ENCODE measurements at regions not wholly inside any gene's neighbourhood (a gene's known extent, or its start where the extent isn't known, plus 50 kb on each side); places are given as distances from the start of the nearest gene placed in this dataset.

DNA sequence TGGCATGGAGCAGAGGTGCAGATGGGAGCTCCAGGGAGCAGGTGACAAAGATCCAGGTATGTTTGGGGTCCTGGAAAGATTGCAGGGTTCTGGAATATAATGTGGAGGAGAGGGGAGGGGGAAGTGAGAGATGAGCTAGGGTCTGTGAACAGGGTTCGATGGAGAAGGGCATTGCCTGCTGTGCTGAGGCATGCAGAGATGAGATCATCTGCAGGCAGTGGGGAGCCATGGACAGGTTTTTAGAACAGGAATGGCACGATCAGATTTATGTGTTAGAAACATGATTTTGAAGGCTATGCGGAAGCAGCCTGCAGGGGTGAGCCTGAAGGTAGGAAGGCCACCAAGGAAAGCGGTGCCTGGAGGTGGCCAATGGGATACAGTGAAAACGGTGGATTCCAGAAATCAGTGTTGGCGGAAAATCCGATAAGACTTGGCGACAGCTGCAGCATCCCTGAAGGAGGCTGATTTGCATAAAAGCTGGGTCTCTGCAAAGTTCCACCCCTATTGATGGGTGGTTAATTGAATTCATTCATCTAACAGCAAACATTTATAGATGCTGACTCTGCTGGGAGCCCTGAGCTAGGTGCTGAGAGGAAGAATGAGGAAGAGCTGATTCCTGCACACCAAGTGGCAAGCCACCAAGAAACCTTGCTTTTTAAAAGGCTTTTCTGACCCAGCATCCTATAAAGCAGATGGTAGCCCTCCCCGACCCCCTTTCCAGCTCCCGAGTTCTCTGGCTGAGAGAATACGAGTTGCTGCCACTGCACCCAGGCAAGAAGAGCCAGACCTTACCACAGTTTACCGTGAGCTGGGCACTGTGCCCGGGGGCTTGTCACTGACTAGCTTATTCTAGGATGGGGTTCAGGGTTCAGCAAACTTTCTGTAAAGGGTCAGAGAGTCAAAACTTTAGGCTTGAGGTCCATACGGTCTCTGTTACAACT is 139.2 kb upstream of the SMIM23 start:
- Histone ChIP-seq H3K27ac (no peak overlapping the region), H3K27me3 (no peaks in the 10 kb centered on the region), H3K36me3 (no peaks in the 10 kb centered on the region), H3K4me1 (no peaks in the 10 kb centered on the region), H3K4me3 (no peak overlapping the region), H3K9me3 (no peaks in the 10 kb centered on the region)
- DNase-seq (no peak), ATAC-seq (no peak)
- intact Hi-C loops (cut with DNase I; ENCODE audit: low total_unique reads): no loop called here
- no peak for TF ChIP-seq POLR2A (IDR thresholded peaks at IDR 0.05)
- TF ChIP-seq, protein P1, sequence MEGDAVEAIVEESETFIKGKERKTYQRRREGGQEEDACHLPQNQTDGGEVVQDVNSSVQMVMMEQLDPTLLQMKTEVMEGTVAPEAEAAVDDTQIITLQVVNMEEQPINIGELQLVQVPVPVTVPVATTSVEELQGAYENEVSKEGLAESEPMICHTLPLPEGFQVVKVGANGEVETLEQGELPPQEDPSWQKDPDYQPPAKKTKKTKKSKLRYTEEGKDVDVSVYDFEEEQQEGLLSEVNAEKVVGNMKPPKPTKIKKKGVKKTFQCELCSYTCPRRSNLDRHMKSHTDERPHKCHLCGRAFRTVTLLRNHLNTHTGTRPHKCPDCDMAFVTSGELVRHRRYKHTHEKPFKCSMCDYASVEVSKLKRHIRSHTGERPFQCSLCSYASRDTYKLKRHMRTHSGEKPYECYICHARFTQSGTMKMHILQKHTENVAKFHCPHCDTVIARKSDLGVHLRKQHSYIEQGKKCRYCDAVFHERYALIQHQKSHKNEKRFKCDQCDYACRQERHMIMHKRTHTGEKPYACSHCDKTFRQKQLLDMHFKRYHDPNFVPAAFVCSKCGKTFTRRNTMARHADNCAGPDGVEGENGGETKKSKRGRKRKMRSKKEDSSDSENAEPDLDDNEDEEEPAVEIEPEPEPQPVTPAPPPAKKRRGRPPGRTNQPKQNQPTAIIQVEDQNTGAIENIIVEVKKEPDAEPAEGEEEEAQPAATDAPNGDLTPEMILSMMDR (IDR thresholded peaks at IDR 0.05 in 4 of 5, conservative IDR thresholded peaks at IDR 0.05 in 1 of 5): no peak
- in situ Hi-C loops (cut with MboI; ENCODE audit: low sequenced_read_pairs in 4 of 4): no loop called here

- H3K9me3 ChIP-seq: no peaks in the 10 kb centered on the region
- H3K27me3 ChIP-seq: no peaks in the 10 kb centered on the region
- DNase-seq (no peak), ATAC-seq (no peak)
- in situ Hi-C loops (cut with MboI; ENCODE audit: low sequenced_read_pairs in 4 of 4): no loop called here
- H3K36me3 ChIP-seq: no peaks in the 10 kb centered on the region
- intact Hi-C loops (cut with DNase I; ENCODE audit: low total_unique reads): no loop called here
- no peak overlapping the region for H3K4me3 ChIP-seq
- no peaks in the 10 kb centered on the region for H3K4me1 ChIP-seq
- no peak overlapping the region for H3K27ac ChIP-seq
- TF ChIP-seq POLR2A (IDR thresholded peaks at IDR 0.05): no peak
- TF ChIP-seq, protein P1 (IDR thresholded peaks at IDR 0.05 in 4 of 5, conservative IDR thresholded peaks at IDR 0.05 in 1 of 5): no peak
Observed at GRCh38 chr5:171647043-171647903, 138.3 kb upstream of the SMIM23 start.

GRCh38 chr5:171647904-171648260 is 137.7 kb upstream of the SMIM23 start:
- H3K27ac ChIP-seq: no peak overlapping the region
- ATAC-seq (no peak), DNase-seq (no peak)
- intact Hi-C loops (cut with DNase I; ENCODE audit: low total_unique reads) (no loop called here), in situ Hi-C loops (cut with MboI; ENCODE audit: low sequenced_read_pairs in 4 of 4) (no loop called here)
- no peak overlapping the region for H3K4me3 ChIP-seq
- H3K4me1 ChIP-seq: no peaks in the 10 kb centered on the region
- no peaks in the 10 kb centered on the region for H3K9me3 ChIP-seq
- no peaks in the 10 kb centered on the region for H3K36me3 ChIP-seq
- no peaks in the 10 kb centered on the region for H3K27me3 ChIP-seq
- TF ChIP-seq, protein P1 (IDR thresholded peaks at IDR 0.05 in 4 of 5, conservative IDR thresholded peaks at IDR 0.05 in 1 of 5): no peak
- no peak for TF ChIP-seq POLR2A (IDR thresholded peaks at IDR 0.05)

- H3K4me1 ChIP-seq: no peaks in the 10 kb centered on the region
- no peaks in the 10 kb centered on the region for H3K36me3 ChIP-seq
- intact Hi-C loops (cut with DNase I; ENCODE audit: low total_unique reads) (no loop called here), in situ Hi-C loops (cut with MboI; ENCODE audit: low sequenced_read_pairs in 4 of 4) (no loop called here)
- ATAC-seq (no peak), DNase-seq (no peak)
- peaks cover 0 to 2% (median 0%) of the 10 kb centered on the region in 3 donors for H3K27me3 ChIP-seq
- no peaks in the 10 kb centered on the region for H3K9me3 ChIP-seq
- no peak for TF ChIP-seq POLR2A (IDR thresholded peaks at IDR 0.05)
- TF ChIP-seq, protein P1 (IDR thresholded peaks at IDR 0.05 in 4 of 5, conservative IDR thresholded peaks at IDR 0.05 in 1 of 5): no peak
- no peak overlapping the region for H3K27ac ChIP-seq
- H3K4me3 ChIP-seq: no peak overlapping the region
Observed at GRCh38 chr5:171648279-171649074, 137.1 kb upstream of the SMIM23 start.

All from gastrocnemius medialis (tissue), 4 donors.